H1 (cell line): ENCODE measurements at regions not wholly inside any gene's neighbourhood (a gene's known extent, or its start where the extent isn't known, plus 50 kb on each side); places are given as distances from the start of the nearest gene placed in this dataset.

Source experiments
- CTCF ChIP-seq, 3 experiments: IDR thresholded peaks; 1 replicate in 2 of 3; 2 replicates in 1 of 3; pipeline versions ENCODE4 v1.5.1 to v1.6.1; 2011; ENCODE audit warnings: low read length in 3 of 3, mild to moderate bottlenecking in 3 of 3, inconsistent platforms in 2 of 3, low read depth in 1 of 3, moderate library complexity in 1 of 3; ENCODE audit not compliant: insufficient read depth in 1 of 3; ENCODE audit errors: control extremely low read depth in 1 of 3
- EZH2 ChIP-seq: fragments of 200-600 bp; sonication (generic); IDR thresholded peaks from 2 replicates; pipeline ENCODE4 v1.7.1; 2012; ENCODE audit warnings: low read depth, mild to moderate bottlenecking, moderate library complexity, low read length, inconsistent platforms; ENCODE audit not compliant: severe bottlenecking
- KDM1A ChIP-seq: fragments of 200-600, 300-600 bp; sonication (generic); IDR thresholded peaks from 2 replicates; pipeline ENCODE4 v1.7.1; 2016; ENCODE audit warnings: mild to moderate bottlenecking, low read length, borderline replicate concordance

- TF ChIP-seq CTCF (IDR thresholded peaks at IDR 0.05; ENCODE audit: control extremely low read depth in 1 of 3, insufficient read depth in 1 of 3, low read depth in 1 of 3, low read length in 3 of 3) (no peak), KDM1A (no peak), EZH2 (no peak)
These were observed 1364.4 kb upstream of the NXPH2 start for GRCh38 chr2:140144611-140145010.
